CD14-positive monocyte (primary cell): ENCODE measurements at regions not wholly inside any gene's neighbourhood (a gene's known extent, or its start where the extent isn't known, plus 50 kb on each side); places are given as distances from the start of the nearest gene placed in this dataset.

Experiments
- DNase-seq, 3 donors: peaks; one replicate each; pipeline ENCODE4 v3.0.0-alpha.2; 2011 to 2022
- H2AFZ ChIP-seq: 2 replicates; pipeline ENCODE4 v1.6.0; 2012; ENCODE audit warnings: mild to moderate bottlenecking, low read depth, low read length, inconsistent platforms; ENCODE audit not compliant: insufficient read depth, poor library complexity, severe bottlenecking
- H3K27ac ChIP-seq, 2 donors: 1 replicate in 1 of 2; 2 replicates in 1 of 2; pipeline ENCODE4 v1.5.1; 2012 to 2013; ENCODE audit warnings: low read length in 2 of 2, control low read depth in 1 of 2, inconsistent platforms in 1 of 2, low read depth in 1 of 2, mild to moderate bottlenecking in 1 of 2
- H3K27me3 ChIP-seq, 2 donors: one replicate each; pipeline versions ENCODE4 v1.6.0 to v1.6.1; 2011 to 2013; ENCODE audit warnings: low read length in 2 of 2; ENCODE audit not compliant: control insufficient read depth in 2 of 2, insufficient read depth in 2 of 2
- H3K36me3 ChIP-seq, 2 donors: replicated peaks in 1 of 2; 1 replicate in 1 of 2; 2 replicates in 1 of 2; pipeline versions ENCODE4 v1.5.1 to v1.6.1; 2012 to 2013; ENCODE audit warnings: low read length in 2 of 2, control low read depth in 1 of 2, inconsistent platforms in 1 of 2, mild to moderate bottlenecking in 1 of 2; ENCODE audit not compliant: insufficient read depth in 2 of 2, control insufficient read depth in 1 of 2
- H3K4me1 ChIP-seq, 2 donors: 1 replicate in 1 of 2; 2 replicates in 1 of 2; pipeline versions ENCODE4 v1.5.1 to v1.6.1; 2012 to 2013; ENCODE audit warnings: low read length in 2 of 2, control low read depth in 1 of 2, inconsistent platforms in 1 of 2, mild to moderate bottlenecking in 1 of 2, moderate library complexity in 1 of 2; ENCODE audit not compliant: insufficient read depth in 2 of 2, control insufficient read depth in 1 of 2
- H3K4me2 ChIP-seq: replicated peaks from 2 replicates; pipeline ENCODE3; 2012; ENCODE audit warnings: low read length, moderate library complexity, mild to moderate bottlenecking; ENCODE audit not compliant: poor library complexity, severe bottlenecking; ENCODE audit errors: extremely low read depth
- H3K4me3 ChIP-seq, 3 experiments: fragments of 200-600 bp in 1 of 3; sonication (generic) in 1 of 3; replicated peaks in 1 of 3; 1 replicate in 2 of 3; 2 replicates in 1 of 3; pipeline ENCODE4 v1.5.1; 2011 to 2013; ENCODE audit warnings: low read length in 3 of 3, mild to moderate bottlenecking in 3 of 3, control low read depth in 2 of 3, low read depth in 2 of 3, inconsistent platforms in 1 of 3, moderate library complexity in 1 of 3
- H3K79me2 ChIP-seq: 2 replicates; pipeline ENCODE4 v1.6.0; 2012; ENCODE audit warnings: mild to moderate bottlenecking, control low read depth, inconsistent platforms, low read length, moderate library complexity; ENCODE audit not compliant: insufficient read depth
- H3K9ac ChIP-seq: 2 replicates; pipeline ENCODE4 v1.6.0; 2017; ENCODE audit warnings: low read length, mild to moderate bottlenecking; ENCODE audit not compliant: insufficient read depth, poor library complexity, severe bottlenecking
- H3K9me3 ChIP-seq, 2 donors: replicated peaks in 1 of 2; 1 replicate in 1 of 2; 2 replicates in 1 of 2; pipeline versions ENCODE4 v1.5.1 to v1.6.1; 2012 to 2013; ENCODE audit warnings: low read length in 2 of 2, control low read depth in 1 of 2; ENCODE audit not compliant: control insufficient read depth in 1 of 2, insufficient read depth in 1 of 2
- H4K20me1 ChIP-seq: 2 replicates; pipeline ENCODE4 v1.6.0; 2012; ENCODE audit warnings: mild to moderate bottlenecking, low read length, control low read depth, moderate library complexity; ENCODE audit not compliant: insufficient read depth
- H3K27ac Mint-ChIP-seq, 7 donors: one replicate each; pipeline ENCODE4 v1.8.0; 2020; ENCODE audit warnings: mild to moderate bottlenecking in 7 of 7, mixed read lengths in 7 of 7, moderate library complexity in 6 of 7, inconsistent platforms in 2 of 7
- H3K27me3 Mint-ChIP-seq, 3 donors: one replicate each; pipeline ENCODE4 v1.8.0; 2021 to 2022; ENCODE audit warnings: low read depth in 3 of 3, mild to moderate bottlenecking in 3 of 3, mixed read lengths in 3 of 3, moderate library complexity in 3 of 3, inconsistent platforms in 1 of 3
- H3K36me3 Mint-ChIP-seq, 2 donors: one replicate each; pipeline ENCODE4 v1.8.0; 2020; ENCODE audit warnings: mixed read lengths in 2 of 2, inconsistent platforms in 1 of 2, mild to moderate bottlenecking in 1 of 2
- H3K4me1 Mint-ChIP-seq: one replicate; pipeline ENCODE4 v1.8.0; 2020; ENCODE audit warnings: mild to moderate bottlenecking, mixed read lengths
- H3K4me3 Mint-ChIP-seq, 2 donors: one replicate each; pipeline ENCODE4 v1.8.0; 2020; ENCODE audit warnings: mild to moderate bottlenecking in 2 of 2, mixed read lengths in 2 of 2, moderate library complexity in 1 of 2
- H3K9me3 Mint-ChIP-seq, 7 donors: one replicate each; pipeline ENCODE4 v1.8.0; 2020 to 2022; ENCODE audit warnings: mixed read lengths in 7 of 7, mild to moderate bottlenecking in 6 of 7, moderate library complexity in 6 of 7, inconsistent platforms in 2 of 7
- CTCF ChIP-seq: fragments of 200-600 bp; IDR thresholded peaks from one replicate; pipeline ENCODE4 v1.8.0; 2022; ENCODE audit warnings: antibody characterized with exemption, mild to moderate bottlenecking
- WGBS: methylation state at CpG from one replicate; pipeline ENCODE4 v1.1.5; 2013; ENCODE audit warnings: missing lambda C conversion rate; ENCODE audit not compliant: insufficient coverage; 5-methylcytosine and 5-hydroxymethylcytosine counted together
- intact Hi-C, 2 donors: fragments of 100-400 bp; cut with micrococcal nuclease; formaldehyde crosslinking; loops; one replicate each; pipeline versions ENCODE4 v1.15.0 to v1.15.1; 2023

GRCh38 chr6:53412751-53413150 lies 64.0 kb upstream of the ELOVL5 start:
- H2AFZ ChIP-seq = no peak overlapping the region
- peaks cover 0 to 2% (median 0%) of the 10 kb centered on the region in 3 donors for H3K27me3 Mint-ChIP-seq
- peak in 2 of 3 donors; percentile 12 to 38 for DNase-seq
- H3K4me3 Mint-ChIP-seq = no peak overlapping the region
- H3K36me3 ChIP-seq = no peaks in the 10 kb centered on the region
- WGBS = no CpG with 5 or more reads among the region's 1 CpG
- H3K27ac Mint-ChIP-seq = peak overlapping the region in 2 of 7 donors; percentile 26 to 35
- H3K9ac ChIP-seq = no peak overlapping the region
- H3K4me3 ChIP-seq = no peak overlapping the region
- H3K9me3 ChIP-seq = no peaks in the 10 kb centered on the region
- H3K27ac ChIP-seq = no peak overlapping the region
- no peaks in the 10 kb centered on the region for H3K36me3 Mint-ChIP-seq
- no peak for TF ChIP-seq CTCF
- no peak overlapping the region for H3K4me2 ChIP-seq
- H3K4me1 Mint-ChIP-seq = peaks cover 23% of the 10 kb centered on the region
- intact Hi-C loops = no loop called here
- H3K27me3 ChIP-seq = no peaks in the 10 kb centered on the region
- no peaks in the 10 kb centered on the region for H4K20me1 ChIP-seq
- H3K9me3 Mint-ChIP-seq = no peaks in the 10 kb centered on the region
- no peaks in the 10 kb centered on the region for H3K79me2 ChIP-seq
- H3K4me1 ChIP-seq = peaks cover 13 to 15% of the 10 kb centered on the region in 2 donors

GRCh38 chr6:53412021-53412715 lies 63.4 kb upstream of the ELOVL5 start:
- Histone ChIP-seq H3K4me3 (no peak overlapping the region), H3K4me2 (no peak overlapping the region), H3K9ac (no peak overlapping the region), H3K36me3 (no peaks in the 10 kb centered on the region), H3K4me1 (peaks cover 13 to 15% of the 10 kb centered on the region in 2 donors), H4K20me1 (no peaks in the 10 kb centered on the region), H3K79me2 (no peaks in the 10 kb centered on the region), H3K27me3 (no peaks in the 10 kb centered on the region), H3K9me3 (no peaks in the 10 kb centered on the region), H3K27ac (no peak overlapping the region), H2AFZ (no peak overlapping the region)
- TF ChIP-seq CTCF = no peak
- no peaks in the 10 kb centered on the region for H3K27me3 Mint-ChIP-seq
- H3K4me3 Mint-ChIP-seq = no peak overlapping the region
- no peaks in the 10 kb centered on the region for H3K36me3 Mint-ChIP-seq
- H3K9me3 Mint-ChIP-seq = no peaks in the 10 kb centered on the region
- H3K27ac Mint-ChIP-seq = peak overlapping the region in 2 of 7 donors; percentile 35 to 74
- intact Hi-C loops = no loop called here
- no peak for DNase-seq
- WGBS = 19% methylated on average over 2 of the region's 5 CpGs
- H3K4me1 Mint-ChIP-seq = peaks cover 23% of the 10 kb centered on the region
